Neural cell (in vitro differentiated cells): ENCODE measurements at regions not wholly inside any gene's neighbourhood (a gene's known extent, or its start where the extent isn't known, plus 50 kb on each side); places are given as distances from the start of the nearest gene placed in this dataset.

ENCODE experiments used
- H2AFZ ChIP-seq: fragments of 200-600, 300-800 bp; sonication (generic), shearing (Covaris generic); 2 replicates; pipeline ENCODE4 v1.6.0; 2014; ENCODE audit warnings: low read depth, mild to moderate bottlenecking, antibody characterized with exemption, low read length, moderate library complexity
- H3F3A ChIP-seq: fragments of 200-600 bp; shearing (Covaris generic); 2 replicates; pipeline ENCODE4 v1.6.1; 2016; ENCODE audit warnings: mild to moderate bottlenecking, moderate library complexity, mixed read lengths, antibody characterized with exemption, low read length; ENCODE audit not compliant: insufficient read depth, poor library complexity, severe bottlenecking
- H3K27ac ChIP-seq: fragments of 200-600, 300-800 bp; sonication (generic), shearing (Covaris generic); 2 replicates; pipeline ENCODE4 v1.5.1; 2014; ENCODE audit warnings: mild to moderate bottlenecking, low read length, moderate library complexity
- H3K27me3 ChIP-seq: fragments of 300-800, 200-600 bp; sonication (generic), shearing (Covaris generic); 2 replicates; pipeline ENCODE4 v1.6.0; 2014; ENCODE audit warnings: mild to moderate bottlenecking, low read depth, low read length, moderate library complexity; ENCODE audit not compliant: insufficient read depth
- H3K36me3 ChIP-seq: fragments of 300-800, 200-600 bp; sonication (generic), shearing (Covaris generic); 2 replicates; pipeline ENCODE4 v1.5.1; 2014; ENCODE audit warnings: mild to moderate bottlenecking, antibody characterized with exemption, low read length, moderate library complexity; ENCODE audit not compliant: insufficient read depth
- H3K4me2 ChIP-seq: fragments of 300-800, 200-600 bp; sonication (generic), shearing (Covaris generic); 2 replicates; pipeline ENCODE4 v1.6.0; 2014; ENCODE audit warnings: mild to moderate bottlenecking, low read length
- H3K4me3 ChIP-seq: fragments of 300-800, 200-600 bp; sonication (generic), shearing (Covaris generic); 2 replicates; pipeline ENCODE4 v1.5.1; 2014; ENCODE audit warnings: mild to moderate bottlenecking, low read length, moderate library complexity
- H3K79me2 ChIP-seq: fragments of 200-600 bp; shearing (Covaris generic); replicated peaks from 2 replicates; pipeline ENCODE4 v1.6.0; 2014; ENCODE audit warnings: mild to moderate bottlenecking, low read length, moderate library complexity; ENCODE audit not compliant: insufficient read depth
- H3K9ac ChIP-seq: fragments of 300-800, 200-600 bp; sonication (generic), shearing (Covaris generic); 2 replicates; pipeline ENCODE4 v1.6.1; 2016; ENCODE audit warnings: mild to moderate bottlenecking, low read length, mixed read lengths
- H3K9me2 ChIP-seq: fragments of 200-600 bp; shearing (Covaris generic); 2 replicates; pipeline ENCODE4 v1.6.1; 2016; ENCODE audit warnings: mild to moderate bottlenecking, low read length, mixed read lengths; ENCODE audit not compliant: insufficient read depth
- H3K9me3 ChIP-seq: fragments of 200-600, 300-800 bp; sonication (generic), shearing (Covaris generic); 2 replicates; pipeline ENCODE4 v1.6.1; 2016; ENCODE audit warnings: mild to moderate bottlenecking, mixed run types, low read length, moderate library complexity, mixed read lengths
- H4K20me1 ChIP-seq: fragments of 200-600 bp; shearing (Covaris generic); 2 replicates; pipeline ENCODE4 v1.6.1; 2016; ENCODE audit warnings: mild to moderate bottlenecking, mixed run types; ENCODE audit not compliant: insufficient read depth
- CTCF ChIP-seq: fragments of 450-650 bp; IDR thresholded peaks from 2 replicates; pipeline ENCODE4 v1.5.1; 2014; ENCODE audit warnings: antibody characterized with exemption, mild to moderate bottlenecking, moderate library complexity; ENCODE audit not compliant: poor library complexity, severe bottlenecking
- EP300 ChIP-seq: fragments of 450-650 bp; conservative IDR thresholded peaks from 2 replicates; pipeline ENCODE4 v1.6.1; 2014; ENCODE audit warnings: antibody characterized with exemption, mild to moderate bottlenecking, moderate library complexity; ENCODE audit not compliant: poor library complexity, severe bottlenecking
- EZH2 ChIP-seq: fragments of 200-600, 300-800 bp; shearing (Covaris generic), sonication (generic); IDR thresholded peaks from 2 replicates; pipeline ENCODE4 v1.6.1; 2014; ENCODE audit warnings: antibody characterized with exemption, low read length, borderline replicate concordance, mild to moderate bottlenecking; ENCODE audit not compliant: insufficient read depth, poor library complexity, severe bottlenecking
- MXI1 ChIP-seq: fragments of 450-650 bp; conservative IDR thresholded peaks from 2 replicates; pipeline ENCODE4 v1.6.1; 2014; ENCODE audit warnings: antibody characterized with exemption, mild to moderate bottlenecking; ENCODE audit not compliant: poor library complexity, severe bottlenecking
- POLR2AphosphoS5 ChIP-seq: IDR thresholded peaks from 2 replicates; pipeline ENCODE4 v1.6.1; 2012
- RAD21 ChIP-seq: fragments of 450-650 bp; conservative IDR thresholded peaks from 2 replicates; pipeline ENCODE4 v1.6.1; 2014; ENCODE audit warnings: antibody characterized with exemption, mild to moderate bottlenecking, moderate library complexity
- REST ChIP-seq: IDR thresholded peaks from 2 replicates; pipeline ENCODE4 v1.6.1; 2012; ENCODE audit warnings: borderline replicate concordance
- SMC3 ChIP-seq: fragments of 450-650 bp; conservative IDR thresholded peaks from 2 replicates; pipeline ENCODE4 v1.6.1; 2014; ENCODE audit warnings: antibody characterized with exemption, mild to moderate bottlenecking, moderate library complexity; ENCODE audit not compliant: poor library complexity
- TAF1 ChIP-seq: IDR thresholded peaks from 2 replicates; pipeline ENCODE4 v1.6.1; 2012; ENCODE audit warnings: low read depth

DNA sequence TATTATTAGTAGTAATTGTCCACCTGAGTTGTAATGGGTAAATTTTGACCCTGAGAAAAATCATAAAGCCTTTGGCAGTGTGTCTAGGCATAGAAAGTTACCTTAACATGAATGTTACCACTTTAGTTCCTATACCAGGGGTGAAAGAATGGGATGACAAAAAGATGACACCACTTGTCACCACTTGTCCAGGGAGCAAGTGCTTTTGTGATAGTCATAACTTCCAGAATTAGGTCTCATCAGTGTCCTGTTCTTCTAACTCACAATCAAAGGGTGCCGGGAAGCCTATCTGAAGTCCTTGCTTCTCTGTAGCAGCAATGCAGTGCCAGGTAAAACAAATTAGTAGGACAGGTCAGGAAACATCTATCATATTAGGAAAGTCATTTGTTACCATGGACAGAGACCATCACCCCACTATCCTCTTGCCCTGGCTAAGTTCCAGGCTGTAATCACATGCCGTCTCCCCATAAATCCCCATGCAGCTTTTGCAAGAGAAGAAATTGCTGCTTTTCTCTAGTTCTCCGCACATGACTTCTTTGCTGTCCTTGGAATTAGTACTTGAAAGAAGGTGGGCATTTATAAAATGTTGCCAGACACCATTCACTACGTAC is 156.5 kb upstream of the SGCD start:
- Histone ChIP-seq H3K36me3 (no peaks in the 10 kb centered on the region), H3K4me2 (no peak overlapping the region), H3K9me3 (no peaks in the 10 kb centered on the region), H3K4me3 (no peak overlapping the region), H4K20me1 (no peaks in the 10 kb centered on the region), H3K27ac (no peak overlapping the region), H3K79me2 (no peaks in the 10 kb centered on the region), H3F3A (no peaks in the 10 kb centered on the region), H3K27me3 (no peaks in the 10 kb centered on the region), H3K9ac (no peak overlapping the region), H3K9me2 (no peaks in the 10 kb centered on the region), H2AFZ (no peak overlapping the region)
- TF ChIP-seq SMC3 (no peak), MXI1 (no peak), POLR2AphosphoS5 (no peak), CTCF (no peak), TAF1 (no peak), EP300 (no peak), EZH2 (no peak), REST (no peak), RAD21 (no peak)

DNA sequence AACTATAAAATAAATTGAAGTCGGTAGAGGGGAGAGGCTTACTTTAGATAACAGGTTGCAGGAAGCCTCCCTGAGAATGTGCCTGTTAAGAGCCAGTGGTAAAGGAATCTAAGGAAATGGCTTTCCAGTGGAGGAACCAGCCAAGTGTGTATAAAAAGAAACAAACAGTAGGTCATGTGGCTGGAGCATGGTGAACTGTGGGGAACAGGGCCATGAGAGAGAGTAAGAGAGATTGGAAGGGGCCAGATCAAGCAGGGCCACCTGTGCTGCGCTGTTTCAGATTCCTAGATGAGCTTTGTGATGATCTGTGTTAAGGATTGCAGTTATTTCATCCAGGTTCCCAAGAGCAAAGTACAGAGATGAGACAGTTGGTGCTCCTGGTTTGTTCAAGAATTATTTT is 152.7 kb upstream of the SGCD start:
- Histone ChIP-seq H3K4me3 (no peak overlapping the region), H3K9me2 (no peaks in the 10 kb centered on the region), H3K36me3 (no peaks in the 10 kb centered on the region), H3K4me2 (no peak overlapping the region), H3K27me3 (no peaks in the 10 kb centered on the region), H4K20me1 (no peaks in the 10 kb centered on the region), H3K79me2 (no peaks in the 10 kb centered on the region), H3K27ac (no peak overlapping the region), H3K9ac (no peak overlapping the region), H3F3A (no peaks in the 10 kb centered on the region), H3K9me3 (no peaks in the 10 kb centered on the region), H2AFZ (no peak overlapping the region)
- no peak for TF ChIP-seq SMC3
- TF ChIP-seq RAD21: no peak
- TF ChIP-seq EZH2: no peak
- TF ChIP-seq MXI1: no peak
- TF ChIP-seq EP300: no peak
- no peak for TF ChIP-seq TAF1
- TF ChIP-seq POLR2AphosphoS5: no peak
- TF ChIP-seq CTCF: no peak
- TF ChIP-seq REST: no peak
